HCT116 (cell line): ENCODE measurements at regions not wholly inside any gene's neighbourhood (a gene's known extent, or its start where the extent isn't known, plus 50 kb on each side); places are given as distances from the start of the nearest gene placed in this dataset.

Experiments used
- ATAC-seq: fragments of 200-7000 bp; cut with Tn5 transposase; 2 replicates; pipeline ENCODE4 v1.9.1; 2020; ENCODE audit warnings: mild to moderate bottlenecking, moderate library complexity
- BruUV-seq: library from RNA; stranded (reverse); fragments of 400-500 nt; replicated peaks from 2 replicates; lab custom pipeline; 2021; lab: Mats Ljungman, UMichigan
- CTCF ChIA-PET: fragments of 300-600 bp; sonication (Branson Sonifier 250); formaldehyde crosslinking; loops from one replicate; lab custom pipeline; 2021; ENCODE audit warnings: antibody characterized with exemption; lab: Charles Lee
- POLR2A ChIA-PET: fragments of 300-600, 350-600 bp; sonication (Branson Sonifier 250); formaldehyde crosslinking; loops from one replicate; lab custom pipeline; 2021; ENCODE audit warnings: antibody characterized with exemption; lab: Charles Lee
- RAD21 ChIA-PET, 2 experiments: fragments of 300-600 bp; sonication (Branson Sonifier 250); formaldehyde crosslinking; loops; one replicate each; lab custom pipeline; 2023; ENCODE audit warnings: low total read pairs in 2 of 2; ENCODE audit not compliant: uncharacterized antibody in 2 of 2, unreplicated experiment in 2 of 2, low non-redundant PET in 1 of 2; lab: Charles Lee
- DNase-seq: peaks from one replicate; pipeline ENCODE4 v3.0.0-alpha.2; 2010; ENCODE audit warnings: low read depth, low spot score
- H2AFZ ChIP-seq: fragments of 200-600 bp; shearing (Covaris generic), sonication (generic); 2 replicates; pipeline ENCODE4 v1.6.1; 2017; ENCODE audit warnings: low read depth, mixed run types, mixed read lengths, antibody characterized with exemption, low read length; ENCODE audit not compliant: poor library complexity, severe bottlenecking
- H3K27ac ChIP-seq: 2 replicates; pipeline ENCODE4 v1.5.1; 2012; ENCODE audit warnings: low read depth, low read length
- H3K27me3 ChIP-seq: fragments of 200-600 bp; sonication (generic); 2 replicates; pipeline ENCODE4 v1.6.1; 2016; ENCODE audit warnings: mixed run types, low read length, mixed read lengths; ENCODE audit not compliant: insufficient read depth
- H3K36me3 ChIP-seq, 2 experiments: fragments of 200-500 bp in 1 of 2; fragments of 200-600 bp in 1 of 2; sonication (Bioruptor generic) in 1 of 2; sonication (generic) in 1 of 2; 2 replicates each; pipeline versions ENCODE4 v1.5.1 to v1.6.1; 2014 to 2016; ENCODE audit warnings: low read length in 2 of 2, inconsistent platforms in 1 of 2, mixed read lengths in 1 of 2, mixed run types in 1 of 2; ENCODE audit not compliant: insufficient read depth in 2 of 2, control insufficient read depth in 1 of 2
- H3K4me1 ChIP-seq, 2 experiments: fragments of 200-600 bp in 1 of 2; sonication (generic) in 1 of 2; 2 replicates each; pipeline versions ENCODE4 v1.5.1 to v1.6.1; 2012 to 2017; ENCODE audit warnings: low read length in 2 of 2, inconsistent platforms in 1 of 2, mild to moderate bottlenecking in 1 of 2, mixed read lengths in 1 of 2, mixed run types in 1 of 2, moderate library complexity in 1 of 2; ENCODE audit not compliant: insufficient read depth in 2 of 2, control insufficient read depth in 1 of 2
- H3K4me2 ChIP-seq: fragments of 200-600 bp; sonication (generic); 2 replicates; pipeline ENCODE4 v1.6.1; 2017; ENCODE audit warnings: mixed run types, low read length, mixed read lengths
- H3K4me3 ChIP-seq, 2 experiments: fragments of 200-600 bp in 1 of 2; sonication (generic) in 1 of 2; replicated peaks in 1 of 2; 2 replicates each; pipeline ENCODE4 v1.5.1; 2011 to 2016; ENCODE audit warnings: low read length in 2 of 2, control low read depth in 1 of 2, low read depth in 1 of 2, mild to moderate bottlenecking in 1 of 2, mixed read lengths in 1 of 2, mixed run types in 1 of 2
- H3K79me2 ChIP-seq: fragments of 200-600 bp; sonication (generic); 2 replicates; pipeline ENCODE4 v1.6.1; 2017; ENCODE audit warnings: mild to moderate bottlenecking, mixed run types, low read length, moderate library complexity, mixed read lengths; ENCODE audit not compliant: insufficient read depth
- H3K9ac ChIP-seq: fragments of 200-600 bp; sonication (generic); 2 replicates; pipeline ENCODE4 v1.6.1; 2016; ENCODE audit warnings: low read length, mixed read lengths
- H3K9me2 ChIP-seq: fragments of 200-600 bp; sonication (generic), shearing (Covaris generic); 2 replicates; pipeline ENCODE4 v1.6.1; 2017; ENCODE audit warnings: mixed run types, mild to moderate bottlenecking, moderate library complexity; ENCODE audit not compliant: insufficient read depth
- H3K9me3 ChIP-seq, 2 experiments: fragments of 200-500 bp in 1 of 2; fragments of 200-600 bp in 1 of 2; sonication (Bioruptor generic) in 1 of 2; sonication (generic) in 1 of 2; 2 replicates each; pipeline ENCODE4 v1.6.1; 2014 to 2017; ENCODE audit warnings: low read length in 2 of 2, mixed read lengths in 2 of 2, inconsistent platforms in 1 of 2, low read depth in 1 of 2, mild to moderate bottlenecking in 1 of 2, mixed run types in 1 of 2, moderate library complexity in 1 of 2; ENCODE audit not compliant: control insufficient read depth in 1 of 2, insufficient read depth in 1 of 2
- H4K20me1 ChIP-seq: fragments of 200-600 bp; sonication (generic), shearing (Covaris generic); 2 replicates; pipeline ENCODE4 v1.6.1; 2017; ENCODE audit warnings: mixed run types, mild to moderate bottlenecking, moderate library complexity; ENCODE audit not compliant: insufficient read depth
- CEBPB ChIP-seq: IDR thresholded peaks from 2 replicates; pipeline ENCODE4 v1.6.1; 2012; ENCODE audit warnings: low read depth
- CTCF ChIP-seq, 3 experiments: fragments of 200-600 bp in 1 of 3; sonication (generic) in 1 of 3; IDR thresholded peaks in 2 of 3; conservative IDR thresholded peaks in 1 of 3; 2 replicates each; pipeline ENCODE4 v1.5.1; 2012 to 2017; ENCODE audit warnings: low read depth in 2 of 3, low read length in 2 of 3, antibody characterized with exemption in 1 of 3, borderline replicate concordance in 1 of 3, control low read depth in 1 of 3, mild to moderate bottlenecking in 1 of 3, mixed read lengths in 1 of 3, mixed run types in 1 of 3, moderate library complexity in 1 of 3; ENCODE audit not compliant: insufficient read depth in 1 of 3
- POLR2A ChIP-seq: IDR thresholded peaks from 2 replicates; pipeline ENCODE4 v1.7.0; 2011; ENCODE audit warnings: borderline replicate concordance; ENCODE audit not compliant: insufficient read depth, insufficient read length; ENCODE audit errors: extremely low read depth
- RAD21 ChIP-seq: IDR thresholded peaks from 2 replicates; pipeline ENCODE4 v1.6.1; 2012; ENCODE audit warnings: low read depth, mild to moderate bottlenecking
- SRF ChIP-seq: IDR thresholded peaks from 2 replicates; pipeline ENCODE4 v1.6.1; 2012; ENCODE audit warnings: low read depth
- YY1 ChIP-seq: IDR thresholded peaks from 2 replicates; pipeline ENCODE4 v1.6.1; 2011; ENCODE audit warnings: low read length, low read depth, moderate library complexity, mild to moderate bottlenecking; ENCODE audit not compliant: insufficient replicate concordance; ENCODE audit errors: extremely low read depth
- intact Hi-C: fragments of 100-400 bp; cut with micrococcal nuclease; formaldehyde crosslinking; loops from 2 replicates; pipeline ENCODE4 v1.10.0; 2022
- TF ChIP-seq, protein P1 (sequence below): IDR thresholded peaks from 2 replicates; pipeline ENCODE4 v1.6.1; 2012
- TF ChIP-seq, protein P2 (sequence below): IDR thresholded peaks from 2 replicates; pipeline ENCODE4 v1.6.1; 2012

DNA sequence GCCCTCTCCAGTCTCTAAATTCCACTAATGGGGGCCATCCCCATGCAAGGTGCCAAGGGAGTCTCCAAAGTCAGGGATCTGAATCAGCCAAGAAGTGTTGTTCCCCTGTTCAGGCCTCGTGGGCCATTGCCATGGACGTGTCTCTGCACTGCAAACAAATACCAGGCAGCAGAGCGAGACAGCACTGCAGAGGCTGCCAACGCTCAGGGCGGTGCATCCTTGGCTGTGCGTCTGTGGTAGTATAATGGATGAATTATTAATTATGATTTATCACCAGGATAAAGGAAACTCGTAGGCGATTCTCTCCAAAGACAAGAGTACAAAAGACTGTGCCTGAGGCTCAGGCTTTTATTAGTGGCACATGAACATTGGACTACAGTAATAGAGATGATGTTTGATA lies 122.3 kb upstream of the NTF3 start:
- TF ChIP-seq, protein P1, sequence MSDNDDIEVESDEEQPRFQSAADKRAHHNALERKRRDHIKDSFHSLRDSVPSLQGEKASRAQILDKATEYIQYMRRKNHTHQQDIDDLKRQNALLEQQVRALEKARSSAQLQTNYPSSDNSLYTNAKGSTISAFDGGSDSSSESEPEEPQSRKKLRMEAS = no peak
- TF ChIP-seq YY1 = no peak
- TF ChIP-seq, all 23 proteins: peak for 0
- Histone ChIP-seq H3K9me3 (no peaks in the 10 kb centered on the region), H3K4me3 (no peak overlapping the region), H4K20me1 (no peaks in the 10 kb centered on the region), H3K4me1 (no peaks in the 10 kb centered on the region), H3K27ac (no peak overlapping the region), H3K9me2 (no peaks in the 10 kb centered on the region), H2AFZ (no peak overlapping the region), H3K9ac (no peak overlapping the region), H3K36me3 (no peaks in the 10 kb centered on the region), H3K27me3 (no peaks in the 10 kb centered on the region), H3K79me2 (no peaks in the 10 kb centered on the region), H3K4me2 (no peak overlapping the region)
- ChIA-PET POLR2A (no interaction called here), RAD21 (no interaction called here), CTCF (no interaction called here)
- no peak for ATAC-seq
- no TSS peak for BruUV-seq
- intact Hi-C loops = no loop called here
- no peak for DNase-seq

DNA sequence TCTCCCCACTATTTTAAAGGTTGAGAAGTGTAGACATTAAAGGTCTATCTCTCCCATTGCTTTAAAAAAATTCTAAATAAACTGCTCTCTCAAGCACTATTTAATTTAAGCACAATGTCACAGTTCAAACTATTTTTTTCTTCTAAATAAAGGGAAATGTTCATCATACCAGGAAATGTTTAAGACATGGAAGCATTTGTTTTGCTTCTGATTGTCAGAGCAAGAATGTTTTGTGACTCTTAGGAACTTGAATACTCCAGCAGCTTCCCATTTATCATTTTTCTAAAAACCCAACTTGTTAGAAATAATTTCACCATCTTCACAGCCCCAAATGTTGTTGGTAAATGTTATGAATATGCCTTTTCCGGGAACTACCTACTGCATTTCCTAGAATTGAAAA lies 121.8 kb upstream of the NTF3 start:
- Histone ChIP-seq H3K4me3 (no peak overlapping the region), H3K9me3 (no peaks in the 10 kb centered on the region), H3K9me2 (no peaks in the 10 kb centered on the region), H3K9ac (no peak overlapping the region), H2AFZ (no peak overlapping the region), H3K79me2 (no peaks in the 10 kb centered on the region), H3K4me2 (no peak overlapping the region), H3K36me3 (no peaks in the 10 kb centered on the region), H3K27ac (no peak overlapping the region), H4K20me1 (no peaks in the 10 kb centered on the region), H3K4me1 (no peaks in the 10 kb centered on the region)
- intact Hi-C loops = no loop called here
- ATAC-seq (no peak), DNase-seq (no peak)
- CTCF ChIA-PET = no interaction called here
- POLR2A ChIA-PET = no interaction called here
- RAD21 ChIA-PET = no interaction called here
- no TSS peak for BruUV-seq
- TF ChIP-seq POLR2A (no peak), YY1 (no peak), CTCF (IDR thresholded peaks at IDR 0.05 in 2 of 3, conservative IDR thresholded peaks at IDR 0.05 in 1 of 3; ENCODE audit: borderline replicate concordance in 1 of 3, insufficient read depth in 1 of 3, low read depth in 2 of 3, low read length in 2 of 3) (no peak), CEBPB (no peak), SRF (no peak), RAD21 (no peak)
- TF ChIP-seq, protein P2, sequence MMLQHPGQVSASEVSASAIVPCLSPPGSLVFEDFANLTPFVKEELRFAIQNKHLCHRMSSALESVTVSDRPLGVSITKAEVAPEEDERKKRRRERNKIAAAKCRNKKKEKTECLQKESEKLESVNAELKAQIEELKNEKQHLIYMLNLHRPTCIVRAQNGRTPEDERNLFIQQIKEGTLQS = no peak
- TF ChIP-seq, all 23 proteins: peak for 0
- H3K27me3 ChIP-seq = no peaks in the 10 kb centered on the region
